Breast epithelium (tissue), 3 donors: ENCODE measurements at regions not wholly inside any gene's neighbourhood (a gene's known extent, or its start where the extent isn't known, plus 50 kb on each side); places are given as distances from the start of the nearest gene placed in this dataset.

Experiments used
- POLR2A ChIP-seq: fragments of 450-650 bp; IDR thresholded peaks from one replicate; pipeline ENCODE4 v1.6.1; 2016; ENCODE audit warnings: antibody characterized with exemption, mild to moderate bottlenecking, moderate library complexity
- POLR2AphosphoS5 ChIP-seq, 3 donors: sonication (generic); formaldehyde crosslinking; IDR thresholded peaks; one replicate each; pipeline ENCODE4 v1.6.1; 2017; ENCODE audit warnings: antibody characterized with exemption in 3 of 3
- TF ChIP-seq, protein P1 (sequence below), 3 donors: fragments of 450-650 bp; IDR thresholded peaks; one replicate each; pipeline ENCODE4 v1.5.1; 2016 to 2017; ENCODE audit warnings: antibody characterized with exemption in 3 of 3, mild to moderate bottlenecking in 3 of 3, moderate library complexity in 3 of 3

DNA sequence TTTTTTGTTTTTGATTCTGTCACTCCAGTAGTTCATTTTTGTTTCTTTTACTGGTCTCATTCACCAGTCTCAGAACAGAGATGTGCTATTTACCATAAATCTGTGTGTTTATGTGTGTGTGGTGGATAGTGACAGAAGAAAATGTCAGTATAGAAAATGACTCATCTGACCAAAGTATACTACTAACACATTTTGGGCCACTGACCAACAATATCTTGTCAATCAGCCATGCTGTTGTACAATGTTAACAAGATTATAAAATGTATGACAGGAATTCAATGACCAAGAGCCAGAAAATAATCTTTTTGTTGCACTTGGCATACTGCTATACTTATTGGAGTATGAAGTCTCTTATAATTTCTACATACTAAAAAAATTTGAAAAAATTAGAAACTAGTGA is 1081.4 kb upstream of the NRXN1 start:
- TF ChIP-seq, protein P1, sequence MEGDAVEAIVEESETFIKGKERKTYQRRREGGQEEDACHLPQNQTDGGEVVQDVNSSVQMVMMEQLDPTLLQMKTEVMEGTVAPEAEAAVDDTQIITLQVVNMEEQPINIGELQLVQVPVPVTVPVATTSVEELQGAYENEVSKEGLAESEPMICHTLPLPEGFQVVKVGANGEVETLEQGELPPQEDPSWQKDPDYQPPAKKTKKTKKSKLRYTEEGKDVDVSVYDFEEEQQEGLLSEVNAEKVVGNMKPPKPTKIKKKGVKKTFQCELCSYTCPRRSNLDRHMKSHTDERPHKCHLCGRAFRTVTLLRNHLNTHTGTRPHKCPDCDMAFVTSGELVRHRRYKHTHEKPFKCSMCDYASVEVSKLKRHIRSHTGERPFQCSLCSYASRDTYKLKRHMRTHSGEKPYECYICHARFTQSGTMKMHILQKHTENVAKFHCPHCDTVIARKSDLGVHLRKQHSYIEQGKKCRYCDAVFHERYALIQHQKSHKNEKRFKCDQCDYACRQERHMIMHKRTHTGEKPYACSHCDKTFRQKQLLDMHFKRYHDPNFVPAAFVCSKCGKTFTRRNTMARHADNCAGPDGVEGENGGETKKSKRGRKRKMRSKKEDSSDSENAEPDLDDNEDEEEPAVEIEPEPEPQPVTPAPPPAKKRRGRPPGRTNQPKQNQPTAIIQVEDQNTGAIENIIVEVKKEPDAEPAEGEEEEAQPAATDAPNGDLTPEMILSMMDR (IDR thresholded peaks at IDR 0.05) = no peak
- TF ChIP-seq POLR2A (no peak), POLR2AphosphoS5 (IDR thresholded peaks at IDR 0.05) (no peak)
